Ovary (tissue), 3 donors: ENCODE measurements at regions not wholly inside any gene's neighbourhood (a gene's known extent, or its start where the extent isn't known, plus 50 kb on each side); places are given as distances from the start of the nearest gene placed in this dataset.

Source experiments
- EP300 ChIP-seq: sonication (generic); formaldehyde crosslinking; IDR thresholded peaks from one replicate; pipeline ENCODE4 v1.6.1; 2017; ENCODE audit warnings: antibody characterized with exemption
- POLR2A ChIP-seq: fragments of 450-650 bp; IDR thresholded peaks from one replicate; pipeline ENCODE4 v1.6.1; 2017; ENCODE audit warnings: antibody characterized with exemption, mild to moderate bottlenecking, moderate library complexity
- TF ChIP-seq, protein P1 (sequence below), 3 donors: fragments of 450-650 bp in 2 of 3; fragments of 200-600 bp in 1 of 3; IDR thresholded peaks; one replicate each; pipeline versions ENCODE4 v1.5.1 to v1.8.0; 2016 to 2022; ENCODE audit warnings: antibody characterized with exemption in 3 of 3, mild to moderate bottlenecking in 1 of 3
- donor health status: DM: no; HTN: no; CAD: no.

DNA sequence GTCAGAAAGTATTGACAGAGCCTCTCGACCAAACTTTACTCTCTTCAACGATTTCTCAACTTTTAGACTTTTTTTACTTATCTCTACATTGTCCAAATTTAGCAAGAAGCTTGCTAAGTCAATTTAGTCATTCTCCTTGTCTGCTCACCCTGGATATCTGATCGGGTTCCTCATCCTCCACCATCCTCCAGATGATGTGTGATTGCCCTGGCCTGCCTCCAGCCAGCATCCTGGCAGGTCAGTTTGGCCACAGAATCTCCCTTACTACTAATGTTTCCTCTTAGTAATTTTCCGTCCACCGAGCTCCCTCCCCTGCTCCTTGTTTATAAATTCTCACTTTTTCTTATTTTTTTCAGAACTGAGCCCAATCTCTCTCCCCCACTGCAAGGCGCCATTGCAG lies 167.9 kb upstream of the ZFP42 start:
- TF ChIP-seq, protein P1, sequence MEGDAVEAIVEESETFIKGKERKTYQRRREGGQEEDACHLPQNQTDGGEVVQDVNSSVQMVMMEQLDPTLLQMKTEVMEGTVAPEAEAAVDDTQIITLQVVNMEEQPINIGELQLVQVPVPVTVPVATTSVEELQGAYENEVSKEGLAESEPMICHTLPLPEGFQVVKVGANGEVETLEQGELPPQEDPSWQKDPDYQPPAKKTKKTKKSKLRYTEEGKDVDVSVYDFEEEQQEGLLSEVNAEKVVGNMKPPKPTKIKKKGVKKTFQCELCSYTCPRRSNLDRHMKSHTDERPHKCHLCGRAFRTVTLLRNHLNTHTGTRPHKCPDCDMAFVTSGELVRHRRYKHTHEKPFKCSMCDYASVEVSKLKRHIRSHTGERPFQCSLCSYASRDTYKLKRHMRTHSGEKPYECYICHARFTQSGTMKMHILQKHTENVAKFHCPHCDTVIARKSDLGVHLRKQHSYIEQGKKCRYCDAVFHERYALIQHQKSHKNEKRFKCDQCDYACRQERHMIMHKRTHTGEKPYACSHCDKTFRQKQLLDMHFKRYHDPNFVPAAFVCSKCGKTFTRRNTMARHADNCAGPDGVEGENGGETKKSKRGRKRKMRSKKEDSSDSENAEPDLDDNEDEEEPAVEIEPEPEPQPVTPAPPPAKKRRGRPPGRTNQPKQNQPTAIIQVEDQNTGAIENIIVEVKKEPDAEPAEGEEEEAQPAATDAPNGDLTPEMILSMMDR (IDR thresholded peaks at IDR 0.05): no peak
- no peak for TF ChIP-seq POLR2A
- no peak for TF ChIP-seq EP300
